Osteoblast (primary cell): ENCODE measurements at regions not wholly inside any gene's neighbourhood (a gene's known extent, or its start where the extent isn't known, plus 50 kb on each side); places are given as distances from the start of the nearest gene placed in this dataset.
"Not testable (repeated sequence)": the region's sequence is repeated elsewhere in the genome, so short reads cannot be mapped to it uniquely, and the experiment has no call there.

Source experiments
- DNase-seq: peaks from one replicate; pipeline ENCODE4 v3.0.0; 2011; ENCODE audit warnings: low spot score, mixed read lengths; ENCODE audit not compliant: insufficient read length; ENCODE audit errors: missing footprints
- H2AFZ ChIP-seq: 2 replicates; pipeline ENCODE4 v1.6.0; 2011; ENCODE audit warnings: mild to moderate bottlenecking, low read length
- H3K27ac ChIP-seq: 2 replicates; pipeline ENCODE4 v1.5.1; 2011; ENCODE audit warnings: mild to moderate bottlenecking, low read depth, low read length, moderate library complexity
- H3K27me3 ChIP-seq: 2 replicates; pipeline ENCODE4 v1.6.0; 2012; ENCODE audit warnings: mild to moderate bottlenecking, control low read depth, inconsistent platforms, low read length, moderate library complexity; ENCODE audit not compliant: insufficient read depth
- H3K36me3 ChIP-seq: 2 replicates; pipeline ENCODE4 v1.5.1; 2011; ENCODE audit warnings: mild to moderate bottlenecking, low read length, control low read depth, moderate library complexity; ENCODE audit not compliant: insufficient read depth
- H3K4me1 ChIP-seq: 2 replicates; pipeline ENCODE4 v1.5.1; 2011; ENCODE audit warnings: mild to moderate bottlenecking, low read length, control low read depth, moderate library complexity; ENCODE audit not compliant: insufficient read depth
- H3K4me2 ChIP-seq: 2 replicates; pipeline ENCODE4 v1.6.0; 2011; ENCODE audit warnings: mild to moderate bottlenecking, low read length; ENCODE audit not compliant: insufficient read depth
- H3K4me3 ChIP-seq: fragments of 200-600 bp; sonication (generic); 3 replicates; pipeline ENCODE4 v1.5.1; 2012; ENCODE audit warnings: mild to moderate bottlenecking, low read length, inconsistent platforms; ENCODE audit not compliant: insufficient read depth
- H3K79me2 ChIP-seq: 2 replicates; pipeline ENCODE4 v1.6.0; 2012; ENCODE audit warnings: mild to moderate bottlenecking, low read length, control low read depth, inconsistent platforms; ENCODE audit not compliant: insufficient read depth
- H3K9me3 ChIP-seq: 2 replicates; pipeline ENCODE4 v1.5.1; 2011; ENCODE audit warnings: low read depth, low read length, control low read depth
- H4K20me1 ChIP-seq: 2 replicates; pipeline ENCODE4 v1.6.0; 2012; ENCODE audit warnings: mild to moderate bottlenecking, low read length, control low read depth; ENCODE audit not compliant: insufficient read depth
- TF ChIP-seq, protein P1 (sequence below): IDR thresholded peaks from 2 replicates; pipeline ENCODE4 v1.5.1; 2011; ENCODE audit warnings: mild to moderate bottlenecking, low read depth, low read length, moderate library complexity; ENCODE audit errors: extremely low read depth

- H3K27ac ChIP-seq = no peak overlapping the region
- H4K20me1 ChIP-seq = no peaks in the 10 kb centered on the region
- no peaks in the 10 kb centered on the region for H3K27me3 ChIP-seq
- no peak for DNase-seq
- H3K9me3 ChIP-seq = no peaks in the 10 kb centered on the region
- no peak overlapping the region for H3K4me3 ChIP-seq
- TF ChIP-seq, protein P1, sequence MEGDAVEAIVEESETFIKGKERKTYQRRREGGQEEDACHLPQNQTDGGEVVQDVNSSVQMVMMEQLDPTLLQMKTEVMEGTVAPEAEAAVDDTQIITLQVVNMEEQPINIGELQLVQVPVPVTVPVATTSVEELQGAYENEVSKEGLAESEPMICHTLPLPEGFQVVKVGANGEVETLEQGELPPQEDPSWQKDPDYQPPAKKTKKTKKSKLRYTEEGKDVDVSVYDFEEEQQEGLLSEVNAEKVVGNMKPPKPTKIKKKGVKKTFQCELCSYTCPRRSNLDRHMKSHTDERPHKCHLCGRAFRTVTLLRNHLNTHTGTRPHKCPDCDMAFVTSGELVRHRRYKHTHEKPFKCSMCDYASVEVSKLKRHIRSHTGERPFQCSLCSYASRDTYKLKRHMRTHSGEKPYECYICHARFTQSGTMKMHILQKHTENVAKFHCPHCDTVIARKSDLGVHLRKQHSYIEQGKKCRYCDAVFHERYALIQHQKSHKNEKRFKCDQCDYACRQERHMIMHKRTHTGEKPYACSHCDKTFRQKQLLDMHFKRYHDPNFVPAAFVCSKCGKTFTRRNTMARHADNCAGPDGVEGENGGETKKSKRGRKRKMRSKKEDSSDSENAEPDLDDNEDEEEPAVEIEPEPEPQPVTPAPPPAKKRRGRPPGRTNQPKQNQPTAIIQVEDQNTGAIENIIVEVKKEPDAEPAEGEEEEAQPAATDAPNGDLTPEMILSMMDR = no peak
- no peak overlapping the region for H2AFZ ChIP-seq
- H3K4me2 ChIP-seq = no peak overlapping the region
- H3K79me2 ChIP-seq = no peaks in the 10 kb centered on the region
- no peaks in the 10 kb centered on the region for H3K36me3 ChIP-seq
- H3K4me1 ChIP-seq = no peaks in the 10 kb centered on the region
These were observed 71.6 kb downstream of the TFAP2A start for GRCh38 chr6:10343320-10343719.

DNA sequence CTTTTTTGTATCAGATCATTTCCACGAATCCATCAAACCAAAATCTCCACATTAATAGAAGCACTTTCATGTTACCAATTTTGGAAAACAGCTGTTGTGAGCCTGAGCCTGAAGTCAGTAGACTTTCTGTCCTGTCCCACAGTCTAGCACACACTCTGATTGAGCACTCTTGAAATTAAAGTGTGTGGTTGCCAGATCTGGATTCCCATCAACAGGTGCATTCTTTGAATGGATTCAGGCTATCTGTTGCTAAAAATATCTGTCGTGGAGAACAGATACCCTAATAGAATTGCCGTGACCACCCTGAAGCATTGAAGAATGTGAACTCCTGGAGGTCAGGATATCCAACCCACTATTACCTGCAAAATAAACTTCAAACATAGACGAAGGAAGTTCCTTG, 73.3 kb downstream of the TFAP2A start:
- H3K4me1 ChIP-seq = no peaks in the 10 kb centered on the region
- no peak overlapping the region for H3K27ac ChIP-seq
- no peaks in the 10 kb centered on the region for H3K79me2 ChIP-seq
- H3K4me3 ChIP-seq = no peak overlapping the region
- no peak for DNase-seq
- no peak overlapping the region for H3K4me2 ChIP-seq
- H4K20me1 ChIP-seq = no peaks in the 10 kb centered on the region
- TF ChIP-seq, protein P1 = no peak
- no peaks in the 10 kb centered on the region for H3K27me3 ChIP-seq
- no peak overlapping the region for H2AFZ ChIP-seq
- no peaks in the 10 kb centered on the region for H3K9me3 ChIP-seq
- H3K36me3 ChIP-seq = no peaks in the 10 kb centered on the region

- H3K27ac ChIP-seq = no peak overlapping the region
- H3K27me3 ChIP-seq = no peaks in the 10 kb centered on the region
- H3K4me2 ChIP-seq = no peak overlapping the region
- no peaks in the 10 kb centered on the region for H3K79me2 ChIP-seq
- no peak for DNase-seq
- TF ChIP-seq, protein P1 = no peak
- H3K9me3 ChIP-seq = no peaks in the 10 kb centered on the region
- no peaks in the 10 kb centered on the region for H4K20me1 ChIP-seq
- H3K36me3 ChIP-seq = no peaks in the 10 kb centered on the region
- no peak overlapping the region for H2AFZ ChIP-seq
- no peak overlapping the region for H3K4me3 ChIP-seq
- H3K4me1 ChIP-seq = no peaks in the 10 kb centered on the region
These were observed 76.7 kb downstream of the TFAP2A start for GRCh38 chr6:10338151-10338550.

DNA sequence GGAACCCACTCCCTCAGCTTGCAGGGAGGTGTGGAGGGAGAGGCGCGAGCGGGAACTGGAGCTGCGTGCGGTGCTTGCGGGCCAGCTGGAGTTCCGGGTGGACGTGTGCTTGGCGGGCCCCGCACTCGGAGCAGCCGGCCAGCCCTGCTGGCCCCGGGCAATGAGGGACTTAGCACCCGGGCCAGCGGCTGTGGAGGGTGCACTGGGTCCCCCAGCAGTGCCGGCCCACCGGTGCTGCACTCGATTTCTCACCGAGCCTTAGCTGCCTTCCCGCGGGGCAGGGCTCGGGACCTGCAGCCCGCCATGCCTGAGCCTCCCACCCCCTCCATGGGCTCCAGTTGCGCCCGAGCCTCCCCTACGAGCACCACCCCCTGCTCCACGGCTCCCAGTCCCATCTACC, 77.5 kb downstream of the TFAP2A start:
- not testable (repeated sequence) for H4K20me1 ChIP-seq, H3K27ac ChIP-seq, H3K4me2 ChIP-seq, H3K9me3 ChIP-seq, H3K36me3 ChIP-seq, H2AFZ ChIP-seq, DNase-seq, H3K4me3 ChIP-seq, H3K27me3 ChIP-seq, H3K79me2 ChIP-seq, H3K4me1 ChIP-seq

- Histone ChIP-seq H2AFZ (no peak overlapping the region), H3K4me3 (no peak overlapping the region), H3K36me3 (no peaks in the 10 kb centered on the region), H3K4me1 (no peaks in the 10 kb centered on the region), H3K4me2 (no peak overlapping the region), H3K9me3 (no peaks in the 10 kb centered on the region), H3K27ac (no peak overlapping the region), H3K27me3 (no peaks in the 10 kb centered on the region), H4K20me1 (no peaks in the 10 kb centered on the region), H3K79me2 (no peaks in the 10 kb centered on the region)
- no peak for DNase-seq
- TF ChIP-seq, protein P1 = no peak
These were observed 82.8 kb downstream of the TFAP2A start for GRCh38 chr6:10332111-10332510.
